GM21619 (cell line): ENCODE measurements at regions not wholly inside any gene's neighbourhood (a gene's known extent, or its start where the extent isn't known, plus 50 kb on each side); places are given as distances from the start of the nearest gene placed in this dataset.
"Not testable (repeated sequence)": the region's sequence is repeated elsewhere in the genome, so short reads cannot be mapped to it uniquely, and the experiment has no call there.

ENCODE experiments used
- ATAC-seq: cut with Tn5 transposase; IDR thresholded peaks from one replicate; pipeline ENCODE4 v1.9.1; 2021; ENCODE audit not compliant: unreplicated experiment

- no peak for ATAC-seq
Measured at GRCh38 chr5:32534041-32534440, 51.3 kb upstream of the SUB1 start.

- ATAC-seq, result peak; percentile 47
Measured at GRCh38 chr5:32531885-32532520, 53.4 kb upstream of the SUB1 start.

GRCh38 chr5:32527321-32527720 is 58.0 kb upstream of the SUB1 start:
- ATAC-seq, result not testable (repeated sequence)

DNA sequence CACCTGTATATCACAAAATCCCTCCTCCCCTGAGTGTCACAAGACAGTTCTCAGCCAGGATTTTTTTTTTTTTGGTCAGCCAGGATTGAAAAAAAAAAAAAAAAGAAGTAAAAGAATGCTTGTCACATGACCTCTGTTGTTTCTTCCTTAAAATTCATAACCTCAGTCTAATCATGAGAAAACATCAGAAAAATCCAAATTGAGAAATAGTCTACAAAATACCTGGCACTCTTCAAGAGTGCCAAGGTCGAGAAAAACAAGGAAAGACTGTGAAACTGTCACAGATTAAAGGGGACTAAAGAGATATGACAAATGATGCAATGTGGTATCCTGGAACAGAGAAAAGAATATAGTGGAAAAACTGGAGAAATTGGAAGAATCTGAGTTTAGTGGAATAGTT is 58.5 kb upstream of the SUB1 start:
- no peak for ATAC-seq

GRCh38 chr5:32523625-32524024 is 61.7 kb upstream of the SUB1 start:
- ATAC-seq, result no peak

GRCh38 chr5:32522429-32523143 is 62.8 kb upstream of the SUB1 start:
- ATAC-seq, result no peak

DNA sequence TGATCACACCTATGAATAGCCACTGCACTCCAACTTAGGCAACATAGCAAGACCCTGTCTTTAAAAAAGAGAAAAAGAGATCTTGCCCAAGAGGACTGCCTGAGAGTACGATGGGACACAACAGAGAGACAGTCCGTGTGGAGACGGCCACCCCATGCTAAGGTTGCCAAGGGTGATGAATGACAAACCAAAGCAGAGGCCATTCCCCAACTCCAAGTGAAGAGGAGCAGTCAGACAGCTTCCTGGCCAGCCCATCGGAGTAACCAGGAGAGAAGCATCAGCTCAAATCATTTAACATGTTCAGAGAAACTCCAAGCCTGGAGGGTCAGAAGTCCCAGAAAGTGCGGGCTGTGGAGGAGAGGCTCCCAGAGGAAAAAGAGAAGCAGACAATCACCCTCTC is 63.9 kb upstream of the SUB1 start:
- no peak for ATAC-seq

GRCh38 chr5:32520972-32521371 is 64.4 kb upstream of the SUB1 start:
- ATAC-seq, result no peak

GRCh38 chr5:32520356-32520755 is 65.0 kb upstream of the SUB1 start:
- ATAC-seq, result no peak

DNA sequence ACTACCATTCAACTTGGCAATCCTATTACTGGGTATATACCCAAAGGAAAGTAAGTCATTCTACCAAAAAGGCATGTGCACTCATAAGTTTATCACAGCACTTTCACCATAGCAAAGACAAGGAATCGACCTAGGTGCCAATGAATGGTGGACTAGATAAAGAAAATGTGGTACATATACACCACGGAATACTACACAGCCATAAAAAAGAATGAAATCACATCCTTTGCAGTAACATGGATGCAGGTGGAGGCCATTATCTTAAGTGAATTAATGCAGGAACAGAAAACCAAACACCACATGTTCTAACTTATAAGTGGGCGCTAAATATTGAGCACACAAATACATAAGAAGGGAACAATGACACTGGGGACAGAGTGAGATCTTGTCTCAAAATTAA is 65.8 kb upstream of the SUB1 start:
- ATAC-seq, result no peak

DNA sequence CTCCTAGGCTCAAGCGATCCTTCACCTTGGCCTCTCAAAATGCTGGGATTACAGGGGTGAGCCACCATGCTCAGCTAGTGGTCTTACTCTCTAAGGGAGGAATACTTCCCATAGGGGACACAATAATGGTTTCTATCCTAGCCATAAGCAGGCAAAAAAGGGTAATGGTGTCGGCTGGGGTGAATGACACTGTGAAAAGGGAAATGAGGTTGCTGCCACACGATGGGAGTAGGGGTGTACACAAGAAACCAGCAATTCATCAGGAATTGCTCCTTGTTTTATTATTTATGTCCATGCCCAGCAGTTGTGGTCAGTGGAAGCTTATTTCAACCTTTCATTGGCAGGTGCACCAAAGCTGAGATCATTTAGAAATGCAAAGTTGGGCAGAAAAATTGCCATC is 70.3 kb upstream of the ZFR start:
- ATAC-seq, result no peak

GRCh38 chr5:32512926-32513325 is 68.4 kb upstream of the ZFR start:
- ATAC-seq, result no peak

DNA sequence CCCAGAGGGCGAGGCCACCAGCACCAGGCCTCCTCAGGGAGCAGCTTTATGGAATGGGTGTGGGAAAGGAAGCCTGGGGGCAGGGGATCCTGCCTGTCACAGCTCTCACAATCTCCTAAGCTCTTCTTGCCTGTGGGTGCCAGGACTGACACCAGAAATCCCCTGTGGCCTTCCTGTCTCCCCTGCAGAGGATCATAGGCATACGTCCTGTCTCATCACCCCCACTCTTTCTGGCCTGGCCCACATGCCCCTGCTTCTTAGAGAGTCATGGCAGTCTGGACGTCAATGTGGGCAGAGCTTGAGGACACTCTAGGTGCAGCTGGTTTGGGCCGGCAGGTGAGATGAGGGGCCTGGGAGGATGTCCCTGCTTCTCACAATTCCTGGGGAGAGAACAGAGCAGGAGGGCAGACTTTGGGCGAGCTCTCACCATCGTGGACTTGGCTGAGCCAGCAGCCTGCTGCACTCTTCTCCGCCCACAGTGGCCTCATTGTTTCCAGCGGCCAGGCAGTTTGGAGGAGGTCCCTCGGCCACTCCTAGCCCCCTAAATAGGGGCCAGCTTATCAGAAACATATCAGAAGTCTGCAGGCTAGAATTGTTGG is 67.3 kb upstream of the ZFR start:
- ATAC-seq, result no peak

DNA sequence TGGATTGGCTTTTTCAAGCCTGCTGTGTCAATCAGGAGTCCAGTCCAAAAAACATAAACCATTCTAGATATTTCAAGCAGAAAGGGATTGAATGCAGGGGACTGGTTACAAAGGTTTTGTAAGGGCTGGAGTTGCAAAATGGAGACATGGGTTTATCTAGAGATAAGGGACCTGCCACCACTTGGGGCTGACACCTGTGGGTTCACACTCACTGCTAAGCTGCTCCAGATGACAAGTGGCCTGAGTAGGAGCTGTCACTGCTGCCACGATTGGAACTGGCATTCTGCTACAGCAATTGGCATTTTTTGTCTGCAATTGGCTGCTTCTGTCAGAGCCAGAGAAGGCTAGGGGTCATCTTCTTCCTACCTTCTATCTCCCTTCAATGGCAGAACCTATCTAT is 66.3 kb upstream of the ZFR start:
- no peak for ATAC-seq

GRCh38 chr5:32508806-32509805 is 64.6 kb upstream of the ZFR start:
- ATAC-seq, result no peak

DNA sequence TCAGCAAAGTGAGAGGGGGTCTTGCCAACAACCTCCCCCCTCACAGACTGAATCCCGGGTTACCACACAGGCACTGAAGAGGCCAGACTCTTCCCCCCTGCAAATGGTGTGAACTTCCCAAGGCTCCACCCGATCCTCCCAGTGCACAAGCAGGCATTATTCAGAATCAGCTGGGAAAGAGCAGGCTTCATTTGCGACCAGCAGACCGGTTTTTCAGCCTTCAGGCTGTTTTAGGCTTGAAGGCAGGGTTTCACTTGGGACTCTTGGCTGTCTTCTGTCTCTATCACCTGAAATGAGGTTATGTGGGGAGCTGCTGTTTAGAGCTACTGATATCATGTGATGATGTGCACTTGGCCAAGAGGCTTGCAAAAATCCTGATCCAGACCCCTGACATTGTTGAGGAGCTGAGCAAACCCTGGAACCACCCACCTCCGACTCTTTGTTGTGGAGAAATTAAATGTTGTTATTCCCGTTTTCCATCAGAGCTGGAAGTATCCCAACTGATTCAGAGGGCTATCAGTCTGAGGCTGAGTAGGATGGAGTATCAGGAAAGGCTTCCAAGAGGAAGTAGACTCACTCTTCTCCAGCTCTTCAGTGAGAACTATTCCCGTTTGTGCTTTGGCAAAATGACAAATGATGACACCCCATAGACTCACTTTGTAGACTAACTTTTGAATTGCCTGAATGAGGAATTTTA is 63.3 kb upstream of the ZFR start:
- ATAC-seq, result no peak

DNA sequence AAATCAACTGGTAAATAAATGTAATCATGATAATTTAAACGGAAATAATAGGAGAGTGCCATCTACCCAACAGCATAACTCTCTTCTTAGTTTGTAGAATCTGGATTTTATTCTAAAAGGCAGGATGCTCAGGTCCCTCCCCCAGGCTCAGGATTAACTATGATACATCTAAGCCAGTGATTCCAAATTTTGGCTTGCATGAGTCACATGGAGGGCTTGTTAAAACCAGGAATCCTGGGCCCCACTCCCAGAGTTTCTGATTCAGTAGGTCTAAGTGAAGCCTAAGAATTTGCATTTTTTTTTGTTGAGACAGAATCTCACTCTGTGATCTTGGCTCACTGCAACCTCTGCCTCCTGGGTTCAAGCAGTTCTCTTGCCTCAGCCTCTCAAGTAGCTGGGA is 62.3 kb upstream of the ZFR start:
- ATAC-seq, result no peak

DNA sequence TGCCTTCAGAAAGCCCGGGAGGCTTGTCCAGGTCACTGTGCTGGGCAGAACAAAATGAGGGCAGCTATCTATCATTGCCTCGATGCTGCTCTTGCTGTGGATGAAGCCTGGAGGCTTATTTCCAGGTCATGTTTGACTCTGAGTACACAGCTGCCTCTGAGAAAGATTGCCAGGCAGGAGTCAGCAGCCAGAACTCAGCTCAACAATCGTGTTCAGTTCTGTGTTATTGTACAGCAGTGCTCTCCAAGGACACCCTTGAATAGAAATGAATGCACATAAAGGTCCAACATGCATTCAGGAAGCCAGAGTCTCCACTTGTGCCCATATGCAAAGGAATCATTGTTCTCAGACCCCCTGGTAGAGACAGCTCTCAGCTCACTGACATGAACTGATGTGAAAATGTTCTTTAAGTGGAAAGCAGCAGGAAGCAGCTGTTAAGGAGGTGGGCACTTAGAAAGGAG is 61.7 kb upstream of the ZFR start:
- ATAC-seq, result no peak

GRCh38 chr5:32505756-32506155 is 61.2 kb upstream of the ZFR start:
- no peak for ATAC-seq

- no peak for ATAC-seq
Measured at GRCh38 chr5:32504989-32505596, 60.6 kb upstream of the ZFR start.
